ENCODE measurements at regions not wholly inside any gene's neighbourhood (a gene's known extent, or its start where the extent isn't known, plus 50 kb on each side); places are given as distances from the start of the nearest gene placed in this dataset.
"Not testable (repeated sequence)": the region's sequence is repeated elsewhere in the genome, so short reads cannot be mapped to it uniquely, and the experiment has no call there.

DNA sequence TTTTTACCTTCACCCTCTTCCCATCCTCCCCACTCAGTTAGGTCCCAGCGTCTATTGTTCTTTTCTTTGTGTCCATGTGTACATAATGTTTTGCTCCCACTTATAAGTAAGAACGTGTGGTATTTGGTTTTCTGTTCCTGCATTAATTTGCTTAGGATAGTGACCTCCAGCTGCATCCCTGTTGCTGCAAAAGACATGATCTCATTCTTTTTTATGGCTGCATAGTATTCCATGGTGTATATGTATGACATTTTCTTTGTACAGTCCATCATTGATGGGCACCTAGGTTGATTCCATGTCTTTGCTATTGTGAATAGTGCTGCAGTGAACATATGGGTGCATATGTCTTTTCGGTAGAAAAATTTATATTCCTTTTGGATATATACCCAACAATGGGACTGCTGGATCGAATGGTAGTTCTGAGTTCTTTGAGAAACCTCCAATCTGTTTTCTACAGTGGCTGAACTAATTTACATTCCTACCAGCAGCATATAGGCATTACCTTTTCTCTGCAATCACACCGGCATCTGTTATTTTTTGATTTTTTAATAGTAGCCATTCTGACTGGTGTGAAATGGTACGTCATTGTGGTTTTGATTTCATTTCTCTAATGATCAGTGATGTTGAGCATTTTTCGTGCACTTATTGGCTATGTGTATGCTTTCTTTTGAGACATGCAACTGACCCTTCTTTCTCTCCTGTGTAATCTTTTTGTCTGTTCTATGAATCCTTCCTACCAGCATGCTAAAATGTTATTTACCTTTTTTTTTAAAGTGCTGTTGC lies 279.7 kb upstream of the AMIGO2 start:
- Histone ChIP-seq H3K27ac (ENCODE audit: low read depth in 1 of 2, low read length in 1 of 2) (no peak overlapping the region), H3K4me1 (ENCODE audit: control insufficient read depth in 2 of 2, insufficient read depth in 2 of 2, low read length in 2 of 2) (peaks cover 13 to 29% of the 10 kb centered on the region in 2 donors), H3K4me3 (ENCODE audit: low read length in 2 of 2) (no peak overlapping the region), H3K36me3 (ENCODE audit: control insufficient read depth in 2 of 2, insufficient read depth in 2 of 2, low read length in 1 of 2) (no peaks in the 10 kb centered on the region), H3K9me3 (ENCODE audit: control insufficient read depth in 2 of 2, insufficient read depth in 1 of 2, low read length in 1 of 2) (no peaks in the 10 kb centered on the region), H3K27me3 (ENCODE audit: control insufficient read depth in 2 of 2, insufficient read depth in 1 of 2, low read length in 1 of 2) (no peaks in the 10 kb centered on the region)
- WGBS = 94% methylated on average over 7 of the region's 7 CpGs
- DNase-seq (ENCODE audit: low read depth in 6 of 9, low spot score in 9 of 9) = no peak

- not testable (repeated sequence) for H3K27ac ChIP-seq (ENCODE audit: low read depth in 1 of 2, low read length in 1 of 2); H3K36me3 ChIP-seq (ENCODE audit: control insufficient read depth in 2 of 2, insufficient read depth in 2 of 2, low read length in 1 of 2); H3K9me3 ChIP-seq (ENCODE audit: control insufficient read depth in 2 of 2, insufficient read depth in 1 of 2, low read length in 1 of 2); H3K27me3 ChIP-seq (ENCODE audit: control insufficient read depth in 2 of 2, insufficient read depth in 1 of 2, low read length in 1 of 2); H3K4me3 ChIP-seq (ENCODE audit: low read length in 2 of 2); DNase-seq (ENCODE audit: low read depth in 6 of 9, low spot score in 9 of 9)
- 98% methylated on average over 8 of the region's 8 CpGs for WGBS
- H3K4me1 ChIP-seq (ENCODE audit: control insufficient read depth in 2 of 2, insufficient read depth in 2 of 2, low read length in 2 of 2) = peaks cover 13 to 22% of the 10 kb centered on the region in 2 donors
Measured at GRCh38 chr12:47357006-47357405, 277.2 kb upstream of the AMIGO2 start.

- Histone ChIP-seq H3K9me3 (ENCODE audit: control insufficient read depth in 2 of 2, insufficient read depth in 1 of 2, low read length in 1 of 2) (no peaks in the 10 kb centered on the region), H3K27me3 (ENCODE audit: control insufficient read depth in 2 of 2, insufficient read depth in 1 of 2, low read length in 1 of 2) (no peaks in the 10 kb centered on the region), H3K4me1 (ENCODE audit: control insufficient read depth in 2 of 2, insufficient read depth in 2 of 2, low read length in 2 of 2) (peaks cover 8 to 15% of the 10 kb centered on the region in 2 donors), H3K36me3 (ENCODE audit: control insufficient read depth in 2 of 2, insufficient read depth in 2 of 2, low read length in 1 of 2) (no peaks in the 10 kb centered on the region), H3K27ac (ENCODE audit: low read depth in 1 of 2, low read length in 1 of 2) (peak overlapping the region in 1 of 2 donors; percentile 31), H3K4me3 (ENCODE audit: low read length in 2 of 2) (no peak overlapping the region)
- no peak for DNase-seq (ENCODE audit: low read depth in 6 of 9, low spot score in 9 of 9)
- 25% methylated on average over 3 of the region's 3 CpGs for WGBS
Measured at GRCh38 chr12:47356129-47356700, 276.5 kb upstream of the AMIGO2 start.

- WGBS = 70% methylated on average over 6 of the region's 6 CpGs
- Histone ChIP-seq H3K27me3 (ENCODE audit: control insufficient read depth in 2 of 2, insufficient read depth in 1 of 2, low read length in 1 of 2) (no peaks in the 10 kb centered on the region), H3K4me3 (ENCODE audit: low read length in 2 of 2) (no peak overlapping the region), H3K27ac (ENCODE audit: low read depth in 1 of 2, low read length in 1 of 2) (no peak overlapping the region), H3K9me3 (ENCODE audit: control insufficient read depth in 2 of 2, insufficient read depth in 1 of 2, low read length in 1 of 2) (no peaks in the 10 kb centered on the region), H3K4me1 (ENCODE audit: control insufficient read depth in 2 of 2, insufficient read depth in 2 of 2, low read length in 2 of 2) (peaks cover 0 to 10% of the 10 kb centered on the region in 2 donors), H3K36me3 (ENCODE audit: control insufficient read depth in 2 of 2, insufficient read depth in 2 of 2, low read length in 1 of 2) (no peaks in the 10 kb centered on the region)
- DNase-seq (ENCODE audit: low read depth in 6 of 9, low spot score in 9 of 9) = no peak
Measured at GRCh38 chr12:47353508-47353907, 273.7 kb upstream of the AMIGO2 start.

DNA sequence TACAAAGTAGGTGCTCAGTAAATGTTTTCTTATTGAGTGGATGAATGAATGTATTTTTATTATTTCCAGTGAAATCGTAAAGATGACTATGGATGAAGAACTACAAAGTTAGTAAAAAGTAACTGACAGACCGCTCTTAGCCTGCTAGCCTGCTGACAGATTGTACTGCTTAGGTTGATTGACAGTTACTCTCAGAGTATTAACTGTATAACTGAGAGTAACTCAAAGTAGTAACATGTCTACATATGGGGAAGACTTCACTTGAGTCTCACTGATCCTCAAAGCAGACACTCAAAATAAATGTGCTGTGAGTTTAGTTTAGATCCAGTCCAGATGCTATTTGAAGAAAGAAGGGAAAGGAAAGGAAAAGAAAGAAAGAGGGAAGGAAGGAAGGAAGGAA lies 272.3 kb upstream of the AMIGO2 start:
- no peak for DNase-seq (ENCODE audit: low read depth in 6 of 9, low spot score in 9 of 9)
- Histone ChIP-seq H3K9me3 (ENCODE audit: control insufficient read depth in 2 of 2, insufficient read depth in 1 of 2, low read length in 1 of 2) (no peaks in the 10 kb centered on the region), H3K4me1 (ENCODE audit: control insufficient read depth in 2 of 2, insufficient read depth in 2 of 2, low read length in 2 of 2) (peaks cover 0 to 10% of the 10 kb centered on the region in 2 donors), H3K36me3 (ENCODE audit: control insufficient read depth in 2 of 2, insufficient read depth in 2 of 2, low read length in 1 of 2) (no peaks in the 10 kb centered on the region), H3K4me3 (ENCODE audit: low read length in 2 of 2) (no peak overlapping the region), H3K27me3 (ENCODE audit: control insufficient read depth in 2 of 2, insufficient read depth in 1 of 2, low read length in 1 of 2) (no peaks in the 10 kb centered on the region), H3K27ac (ENCODE audit: low read depth in 1 of 2, low read length in 1 of 2) (no peak overlapping the region)
- WGBS = 99% methylated on average over 2 of the region's 2 CpGs

- H3K27ac ChIP-seq (ENCODE audit: low read depth in 1 of 2, low read length in 1 of 2) = no peak overlapping the region
- 100% methylated on average over 2 of the region's 2 CpGs for WGBS
- no peaks in the 10 kb centered on the region for H3K36me3 ChIP-seq (ENCODE audit: control insufficient read depth in 2 of 2, insufficient read depth in 2 of 2, low read length in 1 of 2)
- no peak for DNase-seq (ENCODE audit: low read depth in 6 of 9, low spot score in 9 of 9)
- peaks cover 0 to 10% of the 10 kb centered on the region in 2 donors for H3K4me1 ChIP-seq (ENCODE audit: control insufficient read depth in 2 of 2, insufficient read depth in 2 of 2, low read length in 2 of 2)
- H3K27me3 ChIP-seq (ENCODE audit: control insufficient read depth in 2 of 2, insufficient read depth in 1 of 2, low read length in 1 of 2) = no peaks in the 10 kb centered on the region
- H3K4me3 ChIP-seq (ENCODE audit: low read length in 2 of 2) = no peak overlapping the region
- H3K9me3 ChIP-seq (ENCODE audit: control insufficient read depth in 2 of 2, insufficient read depth in 1 of 2, low read length in 1 of 2) = no peaks in the 10 kb centered on the region
Measured at GRCh38 chr12:47351526-47351925, 271.8 kb upstream of the AMIGO2 start.

DNA sequence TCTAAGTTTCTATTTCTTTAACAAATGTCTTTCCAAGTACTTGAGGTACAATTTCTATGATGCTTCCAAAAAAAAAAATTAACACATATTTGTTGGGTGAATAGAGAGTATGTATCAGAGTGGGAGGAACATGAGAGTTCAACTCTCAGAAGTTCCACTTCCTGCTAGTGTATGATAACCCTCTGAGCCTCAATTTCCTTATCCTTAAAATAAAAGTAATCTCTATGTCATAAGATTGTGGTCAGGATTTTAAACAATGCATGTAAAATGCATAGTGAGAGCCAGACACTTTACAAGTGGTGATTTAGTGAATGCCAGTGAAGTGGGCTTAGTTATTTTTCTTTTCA lies 270.3 kb upstream of the AMIGO2 start:
- Histone ChIP-seq H3K27ac (ENCODE audit: low read depth in 1 of 2, low read length in 1 of 2) (no peak overlapping the region), H3K27me3 (ENCODE audit: control insufficient read depth in 2 of 2, insufficient read depth in 1 of 2, low read length in 1 of 2) (no peaks in the 10 kb centered on the region), H3K36me3 (ENCODE audit: control insufficient read depth in 2 of 2, insufficient read depth in 2 of 2, low read length in 1 of 2) (no peaks in the 10 kb centered on the region), H3K4me3 (ENCODE audit: low read length in 2 of 2) (no peak overlapping the region), H3K9me3 (ENCODE audit: control insufficient read depth in 2 of 2, insufficient read depth in 1 of 2, low read length in 1 of 2) (no peaks in the 10 kb centered on the region), H3K4me1 (ENCODE audit: control insufficient read depth in 2 of 2, insufficient read depth in 2 of 2, low read length in 2 of 2) (peaks cover 0 to 7% of the 10 kb centered on the region in 2 donors)
- peak in 1 of 9 donors; percentile 32 for DNase-seq (ENCODE audit: low read depth in 6 of 9, low spot score in 9 of 9)

GRCh38 chr12:47349137-47350061 lies 269.6 kb upstream of the AMIGO2 start:
- no peak for DNase-seq (ENCODE audit: low read depth in 6 of 9, low spot score in 9 of 9)
- no peak overlapping the region for H3K27ac ChIP-seq (ENCODE audit: low read depth in 1 of 2, low read length in 1 of 2)
- 68% methylated on average over 5 of the region's 5 CpGs for WGBS

DNA sequence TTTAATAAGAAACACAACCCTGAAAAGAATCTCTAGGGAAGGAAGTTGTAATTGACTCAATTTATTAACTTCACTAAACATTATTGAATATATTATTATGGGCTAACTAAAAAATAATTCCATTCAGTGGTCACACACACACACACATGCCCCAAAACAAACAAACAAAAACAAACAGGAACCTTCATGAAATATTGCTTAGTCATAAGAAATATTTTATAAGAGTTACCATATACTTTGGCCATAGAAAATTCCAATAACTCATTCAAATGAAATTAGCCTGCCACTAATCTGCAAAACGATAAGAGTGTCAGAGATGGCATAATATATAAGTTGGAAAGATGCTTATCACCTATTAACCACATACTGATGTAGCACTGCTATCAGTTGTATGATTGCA lies 268.4 kb upstream of the AMIGO2 start:
- H3K27me3 ChIP-seq (ENCODE audit: control insufficient read depth in 2 of 2, insufficient read depth in 1 of 2, low read length in 1 of 2) = no peaks in the 10 kb centered on the region
- peaks cover 0 to 7% of the 10 kb centered on the region in 2 donors for H3K4me1 ChIP-seq (ENCODE audit: control insufficient read depth in 2 of 2, insufficient read depth in 2 of 2, low read length in 2 of 2)
- H3K27ac ChIP-seq (ENCODE audit: low read depth in 1 of 2, low read length in 1 of 2) = no peak overlapping the region
- WGBS = 94% methylated on average over 1 of the region's 1 CpG
- H3K9me3 ChIP-seq (ENCODE audit: control insufficient read depth in 2 of 2, insufficient read depth in 1 of 2, low read length in 1 of 2) = no peaks in the 10 kb centered on the region
- H3K4me3 ChIP-seq (ENCODE audit: low read length in 2 of 2) = no peak overlapping the region
- no peak for DNase-seq (ENCODE audit: low read depth in 6 of 9, low spot score in 9 of 9)
- no peaks in the 10 kb centered on the region for H3K36me3 ChIP-seq (ENCODE audit: control insufficient read depth in 2 of 2, insufficient read depth in 2 of 2, low read length in 1 of 2)

More at GRCh38 chr12:47349137-47350061, 269.6 kb upstream of the AMIGO2 start:
- H3K27me3 ChIP-seq (ENCODE audit: control insufficient read depth in 2 of 2, insufficient read depth in 1 of 2, low read length in 1 of 2) = no peaks in the 10 kb centered on the region
- peaks cover 0 to 7% of the 10 kb centered on the region in 2 donors for H3K4me1 ChIP-seq (ENCODE audit: control insufficient read depth in 2 of 2, insufficient read depth in 2 of 2, low read length in 2 of 2)
- no peak overlapping the region for H3K4me3 ChIP-seq (ENCODE audit: low read length in 2 of 2)
- H3K9me3 ChIP-seq (ENCODE audit: control insufficient read depth in 2 of 2, insufficient read depth in 1 of 2, low read length in 1 of 2) = no peaks in the 10 kb centered on the region
- H3K36me3 ChIP-seq (ENCODE audit: control insufficient read depth in 2 of 2, insufficient read depth in 2 of 2, low read length in 1 of 2) = no peaks in the 10 kb centered on the region

Measured in thymus (tissue), 11 donors.